HG02678 (cell line): ENCODE measurements at regions not wholly inside any gene's neighbourhood (a gene's known extent, or its start where the extent isn't known, plus 50 kb on each side); places are given as distances from the start of the nearest gene placed in this dataset.

Source experiments
- ATAC-seq: cut with Tn5 transposase; IDR thresholded peaks from one replicate; pipeline ENCODE4 v1.9.1; 2021; ENCODE audit warnings: mild to moderate bottlenecking, moderate library complexity; ENCODE audit not compliant: unreplicated experiment

DNA sequence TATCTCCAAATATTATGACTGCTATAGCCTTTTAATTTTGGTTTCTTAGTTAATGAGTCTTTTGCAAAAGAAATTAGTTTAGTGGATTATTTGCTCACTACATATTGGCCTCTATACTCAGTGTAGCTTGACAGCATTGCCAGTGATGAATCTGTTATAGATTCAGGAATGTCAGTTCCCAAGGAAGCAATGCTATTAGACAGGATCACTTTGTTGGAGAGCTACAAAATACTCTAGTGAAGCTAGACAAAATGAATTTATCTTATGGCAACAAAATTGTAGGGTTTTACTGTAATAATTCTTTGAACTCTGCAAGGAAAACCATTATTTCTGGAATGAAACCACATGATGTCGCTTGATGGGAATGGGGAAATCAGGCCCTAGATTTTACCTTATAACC lies 543.3 kb downstream of the SQOR start:
- no peak for ATAC-seq

DNA sequence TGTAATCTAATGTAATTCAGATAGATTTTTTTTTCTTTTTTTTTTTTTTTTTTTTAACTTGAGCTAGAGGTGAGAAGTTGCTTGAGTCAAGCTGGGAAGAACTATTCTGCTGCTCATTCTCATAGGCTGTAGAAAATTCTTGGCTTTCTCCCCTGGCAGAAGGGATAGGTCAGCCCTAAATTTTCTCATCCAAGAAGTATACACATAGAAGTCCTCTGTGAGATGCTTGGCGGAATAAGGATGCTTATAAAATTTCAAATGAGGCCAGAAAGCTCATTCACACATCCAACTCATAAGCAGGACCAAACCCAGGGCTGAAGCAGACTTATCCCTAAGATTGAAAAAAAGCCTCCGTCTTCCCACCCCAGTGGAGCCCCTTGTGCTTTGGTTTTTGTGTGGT lies 572.5 kb downstream of the SQOR start:
- ATAC-seq, result no peak

DNA sequence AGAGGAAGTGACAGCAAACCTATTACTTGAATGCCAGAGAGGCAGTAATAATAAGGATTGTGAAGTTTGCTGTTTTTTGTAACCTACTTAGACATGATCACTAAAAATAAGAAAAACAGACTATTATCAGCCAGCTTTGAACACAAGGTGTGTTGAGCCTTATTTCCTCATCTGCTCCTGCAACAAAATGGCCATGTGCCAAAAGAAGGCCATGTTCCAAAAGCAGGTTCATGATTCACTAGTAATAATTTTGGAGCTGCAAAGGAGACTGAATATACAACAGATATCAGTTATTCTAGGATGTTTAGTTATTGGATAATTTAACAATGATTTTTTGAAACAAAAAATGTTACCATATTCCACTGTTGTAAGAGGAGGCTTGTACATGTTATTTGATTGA lies 578.7 kb downstream of the SQOR start:
- ATAC-seq, result no peak

DNA sequence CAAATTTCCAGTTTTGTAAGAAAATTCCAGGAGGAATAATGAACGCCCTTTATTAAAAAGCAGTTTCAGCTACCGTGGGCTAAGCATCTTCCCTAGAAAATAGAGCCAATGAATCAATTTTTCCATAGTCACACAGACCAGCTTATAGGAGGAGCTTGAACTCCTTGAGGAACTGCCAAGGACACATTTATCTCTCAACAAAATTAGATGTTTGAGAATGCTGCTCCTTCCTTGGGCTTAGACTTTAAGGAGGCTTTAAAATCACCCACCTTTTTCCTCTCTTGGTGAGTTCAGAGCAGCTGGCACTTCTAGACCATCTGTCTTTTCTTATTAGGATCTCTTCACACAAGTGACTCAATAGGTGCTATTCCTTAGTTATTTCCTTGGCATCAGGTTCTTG lies 588.0 kb downstream of the SQOR start:
- no peak for ATAC-seq

DNA sequence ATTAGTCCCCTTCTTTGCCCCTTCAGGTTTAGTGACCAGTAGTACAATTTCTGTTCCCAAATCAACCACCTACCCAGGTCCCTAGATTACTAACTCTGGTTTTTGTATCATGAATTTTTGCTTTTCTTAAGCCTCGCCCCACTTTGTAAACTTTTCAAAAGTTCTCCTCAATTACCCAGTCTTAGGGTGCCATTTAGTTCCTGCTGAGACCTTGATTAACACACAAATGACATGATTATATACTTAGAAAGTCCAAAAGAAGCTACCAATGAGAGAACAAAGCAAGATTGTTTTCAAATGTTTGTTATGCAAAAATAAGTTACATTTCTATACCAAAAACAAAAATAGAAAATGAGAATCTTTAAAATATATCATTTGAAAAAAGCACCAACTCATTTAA lies 594.4 kb downstream of the SQOR start:
- no peak for ATAC-seq

DNA sequence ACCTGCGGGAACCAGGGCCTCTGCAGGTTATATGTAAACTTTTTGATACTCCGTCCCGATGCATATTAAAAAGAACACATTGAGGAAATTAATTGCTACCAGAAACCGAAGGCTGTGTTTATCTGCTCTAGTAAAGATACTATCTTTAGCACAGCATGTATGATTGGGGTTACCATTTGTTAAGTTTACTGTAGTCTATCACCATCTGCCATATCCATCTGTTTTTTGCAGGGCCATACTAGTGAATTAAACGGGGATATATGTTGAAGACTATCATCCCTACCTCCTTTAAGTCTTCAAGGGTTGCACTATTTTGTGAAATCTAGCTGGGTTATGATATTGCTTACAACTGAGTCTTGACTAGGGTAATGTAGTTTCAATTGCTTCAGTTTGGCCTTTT lies 597.0 kb downstream of the SQOR start:
- ATAC-seq, result no peak

DNA sequence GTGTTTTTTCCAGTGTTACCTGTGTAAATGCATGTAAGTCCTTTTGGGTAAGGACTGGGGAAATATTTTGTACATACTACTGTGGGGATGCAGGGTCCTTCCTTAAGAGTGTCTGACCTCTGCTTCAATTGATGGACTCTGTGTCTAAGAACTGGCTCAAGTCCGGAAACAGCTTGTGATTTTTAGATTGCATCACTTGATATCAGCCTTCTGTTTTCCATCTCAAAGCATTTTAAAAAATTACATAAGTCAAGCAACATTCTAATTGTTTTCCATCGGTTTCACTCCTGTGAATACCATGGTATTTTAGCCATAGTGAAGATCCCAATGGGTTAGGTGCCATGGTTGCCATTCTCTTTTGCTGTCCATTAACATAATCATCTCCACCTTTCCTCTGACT lies 597.6 kb downstream of the SQOR start:
- no peak for ATAC-seq

DNA sequence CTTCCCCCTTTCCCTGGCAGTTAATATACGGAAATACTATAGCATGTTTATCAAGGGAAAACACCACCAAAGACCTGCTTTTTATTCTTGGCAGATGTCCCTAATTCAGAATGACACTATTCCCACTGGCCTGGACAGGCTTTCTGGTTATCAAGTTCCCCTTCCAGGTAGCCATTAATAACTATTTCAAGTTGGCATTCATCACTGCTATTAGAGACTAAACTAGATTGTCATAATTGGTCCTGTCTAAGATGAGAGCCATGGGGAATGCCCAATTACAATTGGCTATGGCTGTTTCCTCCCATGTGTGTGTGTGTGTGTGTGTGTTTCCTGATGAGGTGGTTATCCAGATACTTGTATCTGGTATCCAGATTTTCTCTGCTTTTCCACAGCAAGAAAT lies 608.1 kb downstream of the SQOR start:
- no peak for ATAC-seq

DNA sequence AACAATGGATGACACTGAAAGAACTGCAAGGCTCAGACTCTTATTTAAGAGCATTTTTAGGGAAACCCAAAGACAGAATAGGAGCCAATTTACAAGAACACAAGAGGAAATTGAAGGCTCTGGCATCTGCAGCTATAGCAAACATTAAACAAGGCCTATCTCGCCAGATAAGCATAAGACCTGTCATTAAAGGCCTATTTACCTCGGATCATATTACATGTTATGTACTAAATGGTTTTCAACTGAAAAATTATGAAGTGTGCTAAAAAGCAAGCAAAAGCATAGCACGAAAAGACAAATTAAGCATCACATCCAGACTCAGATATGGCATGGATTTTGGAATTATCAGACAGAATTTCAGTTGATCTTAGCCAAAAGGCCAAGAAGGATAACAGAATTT lies 617.1 kb downstream of the SQOR start:
- ATAC-seq, result no peak

DNA sequence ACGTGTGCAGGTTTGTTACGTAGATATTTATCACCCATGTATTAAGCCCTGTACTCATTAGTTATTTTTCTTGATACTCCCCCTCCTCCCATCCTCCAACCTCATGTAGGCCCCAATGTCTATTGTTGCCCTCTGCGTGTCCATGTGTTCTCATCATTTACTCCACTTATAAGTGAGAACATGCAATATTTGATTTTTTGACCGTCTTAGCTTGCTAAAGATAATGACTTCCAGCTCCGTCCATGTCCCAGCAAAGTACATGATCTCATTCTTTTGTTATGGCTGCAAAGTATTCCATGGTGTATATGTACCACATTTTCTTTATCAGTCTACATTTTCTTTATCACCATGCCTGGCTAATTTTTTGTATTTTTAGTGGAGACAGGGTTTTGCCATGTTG lies 623.2 kb downstream of the SQOR start:
- ATAC-seq, result no peak

DNA sequence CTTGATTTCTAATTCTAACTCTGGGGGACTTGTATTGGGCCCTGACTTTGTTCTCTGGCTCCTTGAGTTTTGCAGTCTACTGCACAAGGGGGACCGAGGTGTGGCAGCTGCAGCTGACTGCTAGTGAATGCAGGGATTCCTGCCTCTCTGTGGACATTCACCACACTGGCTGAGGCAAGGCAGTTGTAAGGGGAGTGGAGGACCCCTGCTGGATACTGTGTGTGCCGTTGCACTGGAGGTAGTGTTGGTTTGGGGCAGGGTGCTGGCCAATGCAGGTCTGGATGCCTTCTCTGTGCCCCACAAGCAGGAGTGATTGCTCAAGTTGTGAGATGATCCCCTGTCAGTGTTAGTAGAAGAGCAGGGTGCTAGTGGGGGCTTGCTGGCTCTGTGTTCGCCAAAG lies 626.1 kb downstream of the SQOR start:
- no peak for ATAC-seq

DNA sequence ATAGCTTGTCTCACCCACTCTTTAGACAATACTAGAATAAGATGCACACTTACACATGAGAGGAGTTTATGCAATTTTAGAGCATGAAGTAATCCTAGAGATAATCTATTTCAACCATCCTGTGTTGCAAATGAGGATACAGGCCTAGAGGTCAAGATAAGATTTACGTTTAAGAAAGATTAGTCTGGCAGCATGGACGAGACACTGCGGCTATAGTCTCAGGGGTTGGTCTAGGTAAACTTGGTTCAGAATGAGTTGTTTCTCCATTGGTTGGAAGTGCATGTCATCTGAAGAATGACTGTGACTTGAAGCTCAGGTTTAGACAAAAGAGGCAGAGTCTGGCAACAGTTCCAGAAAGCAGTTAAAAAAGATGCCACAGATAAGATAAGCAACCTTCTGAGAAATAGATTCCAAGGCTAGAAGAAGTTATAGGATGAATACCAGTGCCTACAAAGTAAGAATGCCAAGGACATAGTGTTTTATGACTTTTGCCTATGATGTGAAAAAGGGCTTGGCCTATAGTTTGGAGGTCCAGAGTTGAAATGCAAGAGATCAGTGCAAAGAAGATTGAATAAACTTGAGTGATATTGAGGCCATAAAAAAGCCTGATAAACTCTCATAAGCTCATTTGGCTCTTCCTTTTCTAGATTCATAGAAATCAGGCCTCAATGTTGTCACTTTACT lies 631.0 kb downstream of the SQOR start:
- ATAC-seq, result no peak

DNA sequence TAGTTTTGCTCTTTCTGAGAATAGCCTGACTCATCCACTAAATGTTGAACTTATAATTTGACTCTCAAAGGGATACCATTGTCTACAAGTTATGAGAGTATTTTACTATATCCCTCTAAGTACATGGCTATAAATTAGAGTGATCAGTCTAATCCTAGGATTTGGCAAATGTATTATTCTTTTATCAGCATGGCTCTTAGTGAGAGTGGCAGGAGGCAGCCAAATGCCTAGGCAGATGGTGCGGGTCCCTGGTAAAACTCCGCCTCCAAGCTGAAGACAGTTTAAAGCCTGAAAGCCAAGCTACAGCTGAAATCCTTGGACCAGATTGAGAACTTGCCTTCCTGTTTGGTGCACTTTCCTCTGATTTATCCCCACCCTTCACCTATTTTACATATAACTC lies 631.8 kb downstream of the SQOR start:
- no peak for ATAC-seq

DNA sequence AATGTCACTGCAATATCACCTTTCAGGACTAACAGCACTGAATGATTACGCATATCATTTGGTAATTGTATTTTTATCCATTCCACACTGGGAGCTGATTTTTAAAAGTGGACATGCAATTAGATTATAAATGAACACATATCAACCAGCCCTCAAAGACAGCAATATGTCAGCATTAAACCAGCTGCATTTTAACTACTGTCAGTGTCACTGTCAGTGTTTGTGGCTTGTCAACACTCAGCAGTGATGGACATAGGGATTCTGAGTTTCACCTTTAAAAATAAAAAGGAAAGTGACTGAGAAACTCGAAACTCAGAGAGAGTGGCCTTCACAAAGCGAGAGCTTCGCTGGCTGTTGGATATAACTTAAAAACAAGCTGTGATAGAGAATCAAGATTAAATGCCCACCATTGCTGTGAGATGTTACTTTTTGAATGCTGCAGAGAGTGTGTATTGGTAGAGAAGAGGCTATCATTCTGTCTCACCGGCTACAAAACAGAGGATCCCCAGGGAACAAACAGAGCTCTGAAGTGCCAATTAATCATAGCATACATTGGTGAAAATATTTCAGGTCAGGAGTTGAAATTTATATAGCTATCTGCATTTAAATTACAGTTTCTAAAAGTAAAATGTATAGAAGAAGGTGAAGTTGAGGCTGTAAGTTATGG lies 635.8 kb downstream of the SQOR start:
- ATAC-seq, result no peak

DNA sequence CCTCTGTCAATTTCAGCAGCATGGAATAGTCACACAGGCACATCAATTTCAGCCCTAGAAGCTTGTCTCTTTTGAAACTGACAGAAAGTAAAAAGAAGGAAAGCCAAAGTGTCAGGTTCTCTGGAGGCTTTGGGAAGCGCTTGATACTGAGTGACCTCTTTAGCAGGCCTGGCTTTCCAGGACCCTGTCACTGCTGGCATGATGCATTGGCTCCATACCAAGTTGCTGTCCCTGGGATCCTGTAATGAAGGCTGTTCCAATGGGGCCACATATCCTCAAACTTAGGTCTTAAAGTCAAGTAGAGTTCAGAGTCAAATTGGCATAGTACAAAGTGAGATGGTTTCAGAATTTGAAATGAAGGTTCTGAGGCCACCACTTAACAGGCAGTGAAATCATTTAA lies 640.9 kb downstream of the SQOR start:
- ATAC-seq, result no peak

DNA sequence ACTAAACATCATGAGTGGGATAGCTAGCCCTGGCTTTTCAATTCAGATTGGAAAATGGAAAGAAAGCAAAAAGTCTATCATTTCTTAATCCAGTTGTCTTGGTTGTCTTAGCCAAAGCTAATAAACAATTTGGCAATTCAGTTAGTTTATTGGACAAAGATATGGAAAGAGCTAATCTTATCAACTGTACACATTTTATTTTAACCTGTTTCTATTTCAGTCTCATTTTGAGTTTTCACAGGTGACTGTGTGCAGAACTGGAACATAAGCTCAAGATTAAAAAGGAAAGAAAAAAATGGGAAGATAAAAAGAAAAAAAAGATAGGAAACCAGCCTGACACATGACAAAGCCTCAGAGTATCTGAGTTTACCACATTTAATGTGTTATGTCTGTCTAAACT lies 642.6 kb downstream of the SQOR start:
- ATAC-seq, result no peak

DNA sequence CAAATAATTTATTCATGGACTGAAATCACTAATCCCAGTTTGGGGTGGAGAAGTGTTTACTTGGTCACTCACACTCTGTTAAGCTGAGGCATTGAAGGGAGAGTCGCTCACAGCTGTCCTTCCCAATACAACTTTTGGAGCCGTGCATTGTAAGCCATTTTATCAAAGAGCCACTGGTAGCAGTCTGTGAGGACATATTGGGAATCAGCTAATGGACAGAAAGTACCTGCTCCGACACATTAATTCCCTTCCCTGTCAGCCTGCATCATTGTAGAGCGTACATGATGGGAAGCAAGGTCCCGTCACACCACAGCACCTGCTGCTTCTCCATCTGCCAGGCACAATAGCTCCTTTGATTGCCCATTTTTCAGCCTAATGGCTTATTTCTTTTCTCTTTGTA lies 643.2 kb downstream of the SQOR start:
- ATAC-seq, result no peak

DNA sequence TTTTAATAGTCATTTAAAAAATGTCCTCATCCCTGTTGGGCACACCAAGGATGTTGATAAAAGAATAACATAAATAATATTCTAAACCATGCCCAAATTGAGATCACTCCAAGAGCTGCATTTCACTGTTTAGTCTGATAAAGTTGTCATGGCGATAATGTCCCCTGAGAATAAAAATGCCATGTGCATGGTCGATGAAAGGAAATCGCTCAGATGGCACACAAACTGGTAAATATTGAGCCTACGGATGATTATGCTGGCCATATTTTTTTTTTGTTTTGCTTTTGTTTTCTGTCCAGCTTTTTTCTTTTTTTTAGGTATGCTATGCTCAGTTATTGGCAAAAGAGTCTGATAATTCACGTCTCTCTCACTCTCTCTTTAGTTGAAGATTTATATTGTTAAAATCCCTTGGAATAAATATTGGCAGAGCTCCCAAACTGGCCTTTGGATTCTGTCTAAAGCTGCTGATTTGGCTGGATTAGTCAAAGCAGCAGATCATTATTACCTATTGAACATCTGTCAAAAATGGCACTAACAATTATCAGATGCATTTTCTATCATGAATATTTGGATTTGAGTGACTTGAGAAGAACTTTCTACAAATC lies 643.8 kb downstream of the SQOR start:
- ATAC-seq, result no peak

DNA sequence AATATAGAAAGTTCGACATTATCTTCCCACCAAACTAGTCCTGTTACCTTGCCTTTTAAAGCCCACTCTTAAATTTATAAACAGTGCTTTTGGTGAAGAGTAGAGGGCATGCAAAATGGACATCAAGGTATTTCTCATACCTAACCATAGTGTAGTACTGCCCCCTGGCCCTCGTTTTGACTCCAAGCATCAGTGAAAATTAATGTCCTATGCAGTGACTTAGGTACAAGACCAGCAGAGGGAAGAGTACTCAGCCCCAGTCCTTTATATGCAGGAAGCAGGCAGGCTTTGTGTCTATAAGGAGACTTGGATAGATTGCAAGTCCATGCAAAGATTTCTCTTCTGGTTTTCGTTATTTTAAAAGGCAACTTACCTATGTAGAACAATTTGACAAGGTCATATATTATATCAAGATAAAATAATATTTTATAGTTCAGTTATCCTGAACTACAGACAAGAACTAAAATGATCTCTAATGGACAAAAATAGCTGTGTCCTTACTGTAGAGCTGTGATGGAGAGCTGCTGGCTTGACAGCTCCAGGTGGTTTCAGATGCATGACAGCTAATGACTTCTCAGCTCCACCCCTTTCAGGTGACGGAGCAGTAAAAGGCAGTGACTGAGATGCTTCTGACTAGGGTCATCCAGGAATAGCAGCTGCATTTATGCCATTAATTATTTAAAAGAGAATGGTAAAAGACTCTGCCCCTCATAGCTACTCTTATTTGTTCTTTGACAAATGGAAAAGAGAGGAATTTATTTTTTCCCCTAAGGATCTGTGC lies 646.1 kb downstream of the SQOR start:
- ATAC-seq, result no peak

DNA sequence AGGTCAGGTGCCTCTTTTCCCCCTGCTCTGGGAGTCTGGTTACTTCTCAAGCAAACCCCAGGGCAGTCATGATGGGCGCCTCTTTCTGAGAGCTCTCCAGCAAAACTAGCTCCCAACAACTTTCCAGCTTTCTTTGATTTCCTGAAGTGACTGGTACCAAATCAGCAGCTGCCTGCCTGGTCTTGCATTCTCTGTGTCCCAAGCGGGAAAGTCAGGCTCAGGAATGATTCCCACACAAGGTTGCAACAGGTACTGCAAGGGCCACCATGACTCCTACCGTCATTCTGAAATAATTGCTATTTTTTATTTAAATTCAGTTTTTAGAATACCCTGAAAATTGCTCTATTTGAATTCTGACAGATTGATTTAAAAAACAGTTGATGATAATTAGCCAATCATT lies 658.7 kb downstream of the SQOR start:
- no peak for ATAC-seq

DNA sequence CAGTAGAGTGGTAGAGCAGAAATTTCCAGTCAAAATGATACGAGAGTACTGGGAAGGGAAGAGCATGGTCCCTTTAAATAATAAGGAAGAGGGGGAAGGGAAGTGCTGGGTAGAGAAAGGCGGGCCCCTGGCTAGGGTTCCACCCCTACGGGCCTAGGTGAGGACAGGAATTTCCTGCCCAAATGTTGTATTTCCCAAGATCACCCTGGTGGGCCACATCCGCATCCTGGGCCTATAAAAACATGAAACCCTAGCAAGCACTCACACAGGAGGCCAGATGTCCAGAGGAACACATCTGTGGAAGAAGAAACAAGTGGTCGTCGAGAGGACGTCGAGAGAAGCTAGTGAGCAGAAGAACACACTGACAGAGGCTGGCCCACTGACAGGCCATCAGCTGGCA lies 661.2 kb downstream of the SQOR start:
- ATAC-seq, result no peak

DNA sequence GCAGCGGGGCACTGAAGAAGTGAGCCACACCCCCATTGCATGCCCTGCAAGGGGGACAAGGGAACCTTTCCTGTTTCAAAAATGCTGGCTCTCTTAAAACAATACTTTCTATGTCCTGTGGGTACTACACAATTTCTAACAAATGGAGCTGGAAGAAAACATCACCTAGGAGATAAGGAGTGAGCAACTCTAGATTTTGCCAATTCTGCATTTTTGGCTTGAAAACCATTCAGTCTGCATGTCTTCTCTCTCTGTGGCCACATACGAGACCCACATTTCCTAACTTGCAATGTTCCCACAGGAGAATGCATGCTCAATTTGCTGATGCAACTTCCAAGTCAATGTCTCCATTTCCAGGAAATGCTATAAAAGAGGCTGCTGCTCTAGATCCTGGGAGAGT lies 662.0 kb downstream of the SQOR start:
- ATAC-seq, result no peak
